ENCODE measurements at regions not wholly inside any gene's neighbourhood (a gene's known extent, or its start where the extent isn't known, plus 50 kb on each side); places are given as distances from the start of the nearest gene placed in this dataset.

GRCh38 chr2:7613831-7614230, 696.6 kb downstream of the RNF144A start (continued):
- TF ChIP-seq CTCF (IDR thresholded peaks at IDR 0.05; ENCODE audit: low read depth, low read length, missing input control) (no peak), FOXA1 (IDR thresholded peaks at IDR 0.05) (no peak), SP1 (IDR thresholded peaks at IDR 0.05) (no peak), HNF4G (IDR thresholded peaks at IDR 0.05) (no peak)

GRCh38 chr2:7618031-7618430, 700.8 kb downstream of the RNF144A start:
- H3K9me3 ChIP-seq (ENCODE audit: control insufficient read depth in 4 of 4, low read length in 3 of 4) = no peaks in the 10 kb centered on the region
- DNase-seq (ENCODE audit: low spot score) = no peak
- H3K36me3 ChIP-seq (ENCODE audit: control insufficient read depth in 4 of 4, insufficient read depth in 3 of 4, low read depth in 1 of 4, low read length in 3 of 4) = no peaks in the 10 kb centered on the region
- H3K4me3 ChIP-seq (ENCODE audit: low read depth in 1 of 3, low read length in 3 of 3) = no peak overlapping the region
- H3K9ac ChIP-seq (ENCODE audit: low read depth in 1 of 2, low read length in 2 of 2) = no peak overlapping the region
- no peaks in the 10 kb centered on the region for H3K4me1 ChIP-seq (ENCODE audit: control insufficient read depth in 4 of 4, insufficient read depth in 4 of 4, low read length in 3 of 4)
- no peak for TF ChIP-seq HNF4A (conservative IDR thresholded peaks at IDR 0.05)
- no peak for TF ChIP-seq GABPA (IDR thresholded peaks at IDR 0.05 in 1 of 2, conservative IDR thresholded peaks at IDR 0.05 in 1 of 2)
- no peak for TF ChIP-seq TAF1 (conservative IDR thresholded peaks at IDR 0.05)
- TF ChIP-seq HNF4G (IDR thresholded peaks at IDR 0.05) = no peak
- TF ChIP-seq RXRA (IDR thresholded peaks at IDR 0.05) = no peak
- no peak for TF ChIP-seq JUND (IDR thresholded peaks at IDR 0.05)
- no peak for TF ChIP-seq CTCF (IDR thresholded peaks at IDR 0.05; ENCODE audit: low read depth, low read length, missing input control)
- no peak for TF ChIP-seq REST (IDR thresholded peaks at IDR 0.05)
- no peaks in the 10 kb centered on the region for H3K27me3 ChIP-seq (ENCODE audit: control insufficient read depth in 4 of 4, insufficient read depth in 4 of 4, low read length in 3 of 4)
- no peak overlapping the region for H3K27ac ChIP-seq (ENCODE audit: low read depth in 1 of 2, low read length in 2 of 2)
- 77% methylated on average over 3 of the region's 3 CpGs for WGBS

- Histone ChIP-seq H3K9me3 (ENCODE audit: control insufficient read depth in 4 of 4, low read length in 3 of 4) (no peaks in the 10 kb centered on the region), H3K27me3 (ENCODE audit: control insufficient read depth in 4 of 4, insufficient read depth in 4 of 4, low read length in 3 of 4) (no peaks in the 10 kb centered on the region), H3K27ac (ENCODE audit: low read depth in 1 of 2, low read length in 2 of 2) (no peak overlapping the region), H3K4me1 (ENCODE audit: control insufficient read depth in 4 of 4, insufficient read depth in 4 of 4, low read length in 3 of 4) (no peaks in the 10 kb centered on the region), H3K9ac (ENCODE audit: low read depth in 1 of 2, low read length in 2 of 2) (no peak overlapping the region), H3K4me3 (ENCODE audit: low read depth in 1 of 3, low read length in 3 of 3) (no peak overlapping the region), H3K36me3 (ENCODE audit: control insufficient read depth in 4 of 4, insufficient read depth in 3 of 4, low read depth in 1 of 4, low read length in 3 of 4) (no peaks in the 10 kb centered on the region)
- no peak for DNase-seq (ENCODE audit: low spot score)
- TF ChIP-seq JUND (IDR thresholded peaks at IDR 0.05) (no peak), RAD21 (IDR thresholded peaks at IDR 0.05) (no peak), REST (IDR thresholded peaks at IDR 0.05) (no peak), SP1 (IDR thresholded peaks at IDR 0.05) (no peak), RXRA (IDR thresholded peaks at IDR 0.05) (no peak), HNF4G (IDR thresholded peaks at IDR 0.05) (no peak), EGR1 (IDR thresholded peaks at IDR 0.05; ENCODE audit: low read depth in 2 of 2) (no peak), FOXA1 (IDR thresholded peaks at IDR 0.05) (no peak)
- 78% methylated on average over 8 of the region's 8 CpGs for WGBS
Observed at GRCh38 chr2:7619203-7619970, 702.2 kb downstream of the RNF144A start.
